DMS114 treated with DMSO at 0.1 percent for 48 hours (cell line): ENCODE measurements at regions not wholly inside any gene's neighbourhood (a gene's known extent, or its start where the extent isn't known, plus 50 kb on each side); places are given as distances from the start of the nearest gene placed in this dataset.

Source experiments
- DNase-seq: peaks from one replicate; lab custom pipeline; 2025; ENCODE audit not compliant: unreplicated experiment; lab: John Stamatoyannopoulos, UW

GRCh38 chr5:156232251-156232869 lies 94.6 kb upstream of the SGCD start:
- DNase-seq = no peak

- no peak for DNase-seq
Observed at GRCh38 chr5:156237361-156237760, 89.6 kb upstream of the SGCD start.

- no peak for DNase-seq
Observed at GRCh38 chr5:156239800-156240199, 87.2 kb upstream of the SGCD start.

GRCh38 chr5:156240414-156240813 lies 86.5 kb upstream of the SGCD start:
- DNase-seq = no peak

GRCh38 chr5:156241266-156241665 lies 85.7 kb upstream of the SGCD start:
- no peak for DNase-seq

GRCh38 chr5:156245895-156246294 lies 81.1 kb upstream of the SGCD start:
- DNase-seq = no peak

- DNase-seq = no peak
Observed at GRCh38 chr5:156251076-156251475, 75.9 kb upstream of the SGCD start.

- no peak for DNase-seq
Observed at GRCh38 chr5:156253130-156253529, 73.8 kb upstream of the SGCD start.

GRCh38 chr5:156254196-156254595 lies 72.8 kb upstream of the SGCD start:
- DNase-seq = no peak

GRCh38 chr5:156256642-156257041 lies 70.3 kb upstream of the SGCD start:
- DNase-seq = no peak

- DNase-seq = no peak
Observed at GRCh38 chr5:156258934-156259333, 68.0 kb upstream of the SGCD start.

- no peak for DNase-seq
Observed at GRCh38 chr5:156259618-156260017, 67.3 kb upstream of the SGCD start.

GRCh38 chr5:156261275-156261939 lies 65.6 kb upstream of the SGCD start:
- DNase-seq = no peak

GRCh38 chr5:156271569-156271968 lies 55.4 kb upstream of the SGCD start:
- no peak for DNase-seq

- DNase-seq = no peak
Observed at GRCh38 chr5:156272139-156272538, 54.8 kb upstream of the SGCD start.

GRCh38 chr5:156273325-156273724 lies 53.6 kb upstream of the SGCD start:
- DNase-seq = no peak

GRCh38 chr5:156274453-156274852 lies 52.5 kb upstream of the SGCD start:
- DNase-seq = no peak
